GM12874 (cell line): ENCODE measurements at regions not wholly inside any gene's neighbourhood (a gene's known extent, or its start where the extent isn't known, plus 50 kb on each side); places are given as distances from the start of the nearest gene placed in this dataset.

Experiments
- TF ChIP-seq, protein P1 (sequence below): IDR thresholded peaks from 2 replicates; pipeline ENCODE4 v1.5.1; 2011; ENCODE audit warnings: low read depth, mild to moderate bottlenecking, control low read depth, low read length, moderate library complexity; ENCODE audit not compliant: insufficient read depth

GRCh38 chr2:239570216-239570925 lies 169.6 kb upstream of the HDAC4 start:
- TF ChIP-seq, protein P1, sequence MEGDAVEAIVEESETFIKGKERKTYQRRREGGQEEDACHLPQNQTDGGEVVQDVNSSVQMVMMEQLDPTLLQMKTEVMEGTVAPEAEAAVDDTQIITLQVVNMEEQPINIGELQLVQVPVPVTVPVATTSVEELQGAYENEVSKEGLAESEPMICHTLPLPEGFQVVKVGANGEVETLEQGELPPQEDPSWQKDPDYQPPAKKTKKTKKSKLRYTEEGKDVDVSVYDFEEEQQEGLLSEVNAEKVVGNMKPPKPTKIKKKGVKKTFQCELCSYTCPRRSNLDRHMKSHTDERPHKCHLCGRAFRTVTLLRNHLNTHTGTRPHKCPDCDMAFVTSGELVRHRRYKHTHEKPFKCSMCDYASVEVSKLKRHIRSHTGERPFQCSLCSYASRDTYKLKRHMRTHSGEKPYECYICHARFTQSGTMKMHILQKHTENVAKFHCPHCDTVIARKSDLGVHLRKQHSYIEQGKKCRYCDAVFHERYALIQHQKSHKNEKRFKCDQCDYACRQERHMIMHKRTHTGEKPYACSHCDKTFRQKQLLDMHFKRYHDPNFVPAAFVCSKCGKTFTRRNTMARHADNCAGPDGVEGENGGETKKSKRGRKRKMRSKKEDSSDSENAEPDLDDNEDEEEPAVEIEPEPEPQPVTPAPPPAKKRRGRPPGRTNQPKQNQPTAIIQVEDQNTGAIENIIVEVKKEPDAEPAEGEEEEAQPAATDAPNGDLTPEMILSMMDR, result no peak

GRCh38 chr2:239569401-239570090 lies 168.7 kb upstream of the HDAC4 start:
- TF ChIP-seq, protein P1, result no peak

DNA sequence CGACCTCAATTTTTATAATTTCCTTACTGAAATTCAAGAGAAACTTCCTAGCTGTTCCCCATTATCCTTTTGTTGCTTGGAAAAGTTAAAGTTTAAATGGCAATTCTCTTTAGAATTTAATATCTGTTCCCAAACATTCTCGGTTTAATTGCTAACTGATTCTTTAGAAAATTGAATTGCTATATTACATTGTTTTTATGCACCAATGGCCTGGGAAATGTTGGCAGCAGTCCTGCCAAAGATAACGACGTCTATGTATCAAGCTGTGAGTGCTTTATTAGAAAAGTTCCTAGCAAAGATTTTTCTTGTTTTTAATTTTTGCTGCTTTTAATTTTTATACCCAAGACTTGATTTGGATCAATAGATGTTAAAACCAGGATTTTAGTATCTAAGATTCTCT lies 167.8 kb upstream of the HDAC4 start:
- TF ChIP-seq, protein P1, result no peak

GRCh38 chr2:239567786-239568185 lies 167.0 kb upstream of the HDAC4 start:
- TF ChIP-seq, protein P1, result no peak

DNA sequence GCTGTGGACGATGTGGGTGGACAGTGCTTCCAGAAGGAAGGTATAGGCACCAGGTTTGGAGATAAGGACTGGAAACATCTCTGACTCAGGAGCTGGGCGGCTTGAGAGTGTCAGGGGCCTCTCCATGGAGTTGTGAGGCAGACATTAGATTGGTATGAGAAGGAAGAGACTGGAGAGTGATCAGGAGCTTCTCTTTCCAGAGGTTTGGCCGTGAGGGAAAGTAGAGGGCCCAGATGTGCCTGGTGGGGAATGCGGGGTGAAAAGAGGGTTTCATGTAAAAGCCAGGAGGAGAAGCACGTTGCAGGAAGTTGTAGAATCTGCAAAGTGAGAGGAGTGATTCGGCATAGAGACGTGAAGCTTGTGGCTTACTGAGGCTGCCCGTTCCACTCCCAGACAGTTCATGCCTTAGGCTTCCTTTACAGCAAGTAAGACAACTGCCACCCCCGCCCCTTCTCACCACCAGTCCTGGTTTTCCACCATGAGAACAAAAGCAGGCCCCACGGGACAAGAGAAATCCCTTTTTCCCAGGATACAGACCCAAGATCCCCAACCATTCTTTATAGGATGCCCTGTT lies 166.3 kb upstream of the HDAC4 start:
- TF ChIP-seq, protein P1, result no peak

DNA sequence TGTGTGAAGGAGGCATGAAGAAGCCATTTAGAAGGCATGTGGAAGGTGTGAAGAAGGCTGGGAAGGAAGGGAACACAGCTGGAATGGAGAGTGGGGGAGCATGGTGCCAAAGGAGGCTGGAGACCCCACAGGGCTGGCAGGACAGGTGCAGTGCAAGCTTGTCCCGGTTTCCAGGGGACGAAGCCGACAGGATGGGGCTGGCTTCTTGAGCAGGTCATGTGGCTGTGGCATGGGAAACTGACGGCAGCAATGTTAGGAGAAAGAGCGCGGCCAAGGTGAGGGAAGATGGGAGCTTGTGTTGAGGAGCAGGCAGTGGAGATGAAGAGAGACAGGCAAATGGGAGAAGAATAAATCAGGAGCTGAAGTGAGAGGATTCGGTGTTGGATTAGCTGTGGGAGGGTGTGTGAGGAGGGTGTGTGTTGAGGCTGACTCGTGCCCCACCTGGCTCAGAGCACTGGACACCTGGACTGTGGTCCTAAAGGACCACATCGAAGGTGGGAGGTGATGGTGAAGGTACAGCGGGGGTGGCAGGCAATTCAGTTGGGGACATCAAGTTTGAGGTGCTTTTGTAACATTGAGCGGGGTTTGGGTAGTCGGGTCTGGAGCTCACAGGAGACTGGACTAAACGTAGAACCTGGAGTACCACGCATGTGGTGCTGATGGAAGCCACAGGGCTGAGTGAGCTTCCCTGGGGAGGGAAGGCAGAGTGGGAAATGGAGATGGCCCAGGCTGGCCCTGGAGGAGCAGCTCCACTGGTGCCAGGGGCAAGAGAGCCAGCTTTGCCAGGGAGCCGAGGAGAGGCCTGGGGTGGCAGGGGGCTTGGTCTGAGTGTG lies 165.6 kb upstream of the HDAC4 start:
- TF ChIP-seq, protein P1, result no peak

DNA sequence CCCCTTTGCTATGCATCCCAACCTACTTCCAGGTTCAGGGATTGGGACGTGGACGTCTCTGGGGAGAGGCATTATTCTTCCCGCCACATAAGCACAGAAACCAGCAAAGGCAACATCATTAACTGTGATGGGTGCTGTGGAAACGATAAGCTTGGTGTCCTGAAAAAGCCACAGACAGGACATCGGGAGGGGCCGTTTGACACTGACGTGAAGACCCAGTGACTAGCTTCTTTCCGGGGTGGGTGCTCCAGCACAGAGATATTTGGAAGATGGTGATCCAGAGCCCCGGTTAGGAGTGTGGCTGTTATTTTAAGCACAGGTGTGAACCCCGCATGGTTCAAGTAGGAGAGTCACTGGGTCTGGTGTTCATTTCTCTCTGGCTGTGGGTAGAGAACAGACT lies 163.8 kb upstream of the HDAC4 start:
- TF ChIP-seq, protein P1, result no peak
